K562 (cell line): ENCODE measurements at regions not wholly inside any gene's neighbourhood (a gene's known extent, or its start where the extent isn't known, plus 50 kb on each side); places are given as distances from the start of the nearest gene placed in this dataset.
A peak's percentile ranks its signal among the peaks of the same experiment; 100 is the strongest.

Experiments used
- ADNP ChIP-seq: fragments of 200-800 bp; sonication (Bioruptor generic); IDR thresholded peaks from 2 replicates; pipeline ENCODE4 v1.6.1; 2016; ENCODE audit warnings: missing genetic modification characterization, missing compliant biosample characterization
- CXXC5 ChIP-seq: fragments of 250-450 bp; sonication (Bioruptor Pico); IDR thresholded peaks from 2 replicates; pipeline ENCODE4 v1.8.0; 2022; ENCODE audit warnings: inconsistent platforms, mild to moderate bottlenecking, moderate library complexity
- DDX20 ChIP-seq: fragments of 450-650 bp; IDR thresholded peaks from 2 replicates; pipeline ENCODE4 v1.6.1; 2016; ENCODE audit warnings: missing genetic modification characterization, low read depth, mild to moderate bottlenecking, missing compliant biosample characterization, moderate library complexity
- DLX4 ChIP-seq: fragments of 250-450 bp; sonication (Bioruptor Pico); IDR thresholded peaks from 2 replicates; pipeline ENCODE4 v1.6.1; 2021; ENCODE audit warnings: mild to moderate bottlenecking
- DPF2 ChIP-seq: fragments of 450-650 bp; IDR thresholded peaks from 2 replicates; pipeline ENCODE4 v1.6.1; 2016
- ELF2 ChIP-seq: fragments of 250-450 bp; sonication (Bioruptor Pico); IDR thresholded peaks from 2 replicates; pipeline ENCODE4 v1.5.0; 2021; ENCODE audit warnings: mild to moderate bottlenecking
- JUND ChIP-seq, 2 experiments: IDR thresholded peaks; 2 replicates in 1 of 2; 3 replicates in 1 of 2; pipeline ENCODE4 v1.6.1; 2011; ENCODE audit warnings: borderline replicate concordance in 2 of 2, low read depth in 2 of 2, low read length in 2 of 2, improper control_type of control experiment in 1 of 2, missing biosample characterization in 1 of 2, missing genetic modification characterization in 1 of 2, missing genetic modification reagents in 1 of 2
- KAT2B ChIP-seq: IDR thresholded peaks from one replicate; pipeline ENCODE4 v1.6.1; 2012; ENCODE audit warnings: low read depth, mild to moderate bottlenecking, control low read depth, inconsistent platforms, low read length, moderate library complexity
- KHSRP ChIP-seq: fragments of 450-650 bp; IDR thresholded peaks from 2 replicates; pipeline ENCODE4 v1.6.1; 2017
- KLF13 ChIP-seq: fragments of 450-650 bp; IDR thresholded peaks from 2 replicates; pipeline ENCODE4 v1.6.1; 2016; ENCODE audit warnings: missing genetic modification characterization, low read depth, mild to moderate bottlenecking, missing compliant biosample characterization, moderate library complexity, borderline replicate concordance
- MBD1 ChIP-seq: fragments of 250-450 bp; sonication (Bioruptor Pico); IDR thresholded peaks from 2 replicates; pipeline ENCODE4 v1.8.0; 2022; ENCODE audit warnings: inconsistent platforms
- MBD2 ChIP-seq: sonication (generic); IDR thresholded peaks from 2 replicates; pipeline ENCODE4 v1.6.1; 2016; ENCODE audit warnings: low read depth, borderline replicate concordance
- POLR3A ChIP-seq: IDR thresholded peaks from 2 replicates; pipeline ENCODE4 v1.6.1; 2011; ENCODE audit warnings: borderline replicate concordance, mild to moderate bottlenecking, moderate library complexity; ENCODE audit not compliant: insufficient read length, insufficient read depth; ENCODE audit errors: extremely low read depth
- SETDB1 ChIP-seq: IDR thresholded peaks from one replicate; pipeline ENCODE4 v1.6.1; 2012; ENCODE audit warnings: low read length, control low read depth, inconsistent platforms
- SRSF9 ChIP-seq: fragments of 200-400 bp; formaldehyde crosslinking; IDR thresholded peaks from 2 replicates; pipeline ENCODE4 v1.6.1; 2017; ENCODE audit warnings: low read depth, low read length, borderline replicate concordance
- TAF15 ChIP-seq: fragments of 200-400 bp; formaldehyde crosslinking; IDR thresholded peaks from 2 replicates; pipeline ENCODE4 v1.6.1; 2017; ENCODE audit warnings: mild to moderate bottlenecking, low read depth, low read length, moderate library complexity
- THRB ChIP-seq: fragments of 450-650 bp; formaldehyde crosslinking; conservative IDR thresholded peaks from 2 replicates; pipeline ENCODE4 v1.4.0; 2022; ENCODE audit warnings: mild to moderate bottlenecking, missing genetic modification characterization
- ZC3H4 ChIP-seq: sonication (generic); formaldehyde crosslinking; IDR thresholded peaks from 2 replicates; pipeline ENCODE4 v1.9.0; 2021; ENCODE audit warnings: missing genetic modification reagents, borderline replicate concordance
- ZNF121 ChIP-seq: sonication (generic); formaldehyde crosslinking; conservative IDR thresholded peaks from 2 replicates; pipeline ENCODE4 v1.8.0; 2022; ENCODE audit warnings: missing genetic modification reagents
- ZNF23 ChIP-seq: fragments of 250-450 bp; sonication (Bioruptor Pico); IDR thresholded peaks from 2 replicates; pipeline ENCODE4 v1.4.0; 2020; ENCODE audit warnings: mild to moderate bottlenecking
- ZNF311 ChIP-seq: fragments of 250-450 bp; sonication (Bioruptor Pico); IDR thresholded peaks from 2 replicates; pipeline ENCODE4 v1.4.0; 2020; ENCODE audit warnings: mild to moderate bottlenecking, moderate library complexity
- ZSCAN32 ChIP-seq: fragments of 450-650 bp; formaldehyde crosslinking; IDR thresholded peaks from 2 replicates; pipeline ENCODE4 v1.4.0; 2020; ENCODE audit warnings: mild to moderate bottlenecking, moderate library complexity
- TF ChIP-seq, protein P1 (sequence below): sonication (generic); formaldehyde crosslinking; IDR thresholded peaks from 2 replicates; pipeline ENCODE4 v1.8.0; 2022; ENCODE audit warnings: missing genetic modification reagents, mild to moderate bottlenecking, borderline replicate concordance
- TF ChIP-seq, protein P2 (sequence below): fragments of 450-650 bp; IDR thresholded peaks from 2 replicates; pipeline ENCODE4 v1.6.1; 2016

DNA sequence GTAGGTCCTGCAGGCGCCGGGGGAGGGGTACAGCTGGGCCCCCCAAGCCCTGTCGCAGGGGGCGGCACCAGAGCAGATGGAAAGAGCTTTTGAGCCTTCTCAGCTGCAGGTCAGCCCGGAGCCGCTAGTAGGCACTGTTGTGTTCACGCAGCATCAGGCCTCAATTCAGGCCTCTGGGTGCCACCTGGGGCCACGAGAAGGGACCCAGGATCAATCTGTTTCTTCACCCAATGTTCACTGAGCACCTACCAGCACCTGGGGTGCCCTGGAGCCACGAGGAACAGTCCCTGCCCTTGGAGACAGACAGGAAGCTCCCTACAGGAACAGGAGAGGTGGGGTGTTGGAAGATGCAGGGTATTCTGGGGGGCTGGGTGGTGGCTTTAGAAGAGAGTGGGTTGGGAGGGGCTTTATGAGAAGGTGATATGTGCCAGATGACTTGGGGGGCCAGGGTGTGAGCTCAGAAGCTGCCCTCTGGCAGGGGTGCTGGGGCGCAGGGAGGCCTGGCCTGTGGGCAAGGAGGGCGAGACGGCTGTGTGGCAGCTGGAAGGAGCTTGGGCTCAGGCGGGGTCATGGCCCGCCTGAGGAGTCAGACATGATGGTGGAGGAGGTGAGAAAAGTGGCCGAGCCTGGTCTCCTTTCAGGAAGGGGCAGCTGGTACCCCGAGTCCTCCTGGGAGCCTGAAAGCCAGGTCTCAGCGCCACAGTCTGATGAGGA is 121.9 kb upstream of the GSE1 start (continued):
- TF ChIP-seq, protein P1, sequence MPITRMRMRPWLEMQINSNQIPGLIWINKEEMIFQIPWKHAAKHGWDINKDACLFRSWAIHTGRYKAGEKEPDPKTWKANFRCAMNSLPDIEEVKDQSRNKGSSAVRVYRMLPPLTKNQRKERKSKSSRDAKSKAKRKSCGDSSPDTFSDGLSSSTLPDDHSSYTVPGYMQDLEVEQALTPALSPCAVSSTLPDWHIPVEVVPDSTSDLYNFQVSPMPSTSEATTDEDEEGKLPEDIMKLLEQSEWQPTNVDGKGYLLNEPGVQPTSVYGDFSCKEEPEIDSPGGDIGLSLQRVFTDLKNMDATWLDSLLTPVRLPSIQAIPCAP (CRISPR knock-in tag), result no peak
- TF ChIP-seq DDX20 (tag) (no peak), POLR3A (no peak), SRSF9 (no peak), ZSCAN32 (CRISPR knock-in tag) (no peak), THRB (0 out of 2 replicates have a peak, but pooled peaks have one; percentile 27), KLF13 (tag) (0 out of 2 replicates have a peak, but pooled peaks have one; percentile 43), SETDB1 (no peak), DLX4 (CRISPR knock-in tag) (no peak), ZNF23 (CRISPR knock-in tag) (no peak), CXXC5 (peak; percentile 24; the same call in 1 of the 2 replicates), MBD2 (no peak), KHSRP (no peak), ELF2 (CRISPR knock-in tag) (no peak), DPF2 (no peak), ZC3H4 (CRISPR knock-in tag) (no peak), JUND (IDR thresholded peaks at IDR 0.05; ENCODE audit: borderline replicate concordance, low read depth, low read length) (0 out of 2 replicates have a peak, but pooled peaks have one; percentile 42), JUND (tag; IDR thresholded peaks at IDR 0.05; ENCODE audit: borderline replicate concordance, low read depth, low read length) (no peak; the same call in 2 of the 3 replicates), MBD1 (no peak), TAF15 (no peak), ADNP (tag) (no peak), ZNF121 (CRISPR knock-in tag) (no peak), KAT2B (no peak), ZNF311 (CRISPR knock-in tag) (no peak)
- TF ChIP-seq, protein P2, sequence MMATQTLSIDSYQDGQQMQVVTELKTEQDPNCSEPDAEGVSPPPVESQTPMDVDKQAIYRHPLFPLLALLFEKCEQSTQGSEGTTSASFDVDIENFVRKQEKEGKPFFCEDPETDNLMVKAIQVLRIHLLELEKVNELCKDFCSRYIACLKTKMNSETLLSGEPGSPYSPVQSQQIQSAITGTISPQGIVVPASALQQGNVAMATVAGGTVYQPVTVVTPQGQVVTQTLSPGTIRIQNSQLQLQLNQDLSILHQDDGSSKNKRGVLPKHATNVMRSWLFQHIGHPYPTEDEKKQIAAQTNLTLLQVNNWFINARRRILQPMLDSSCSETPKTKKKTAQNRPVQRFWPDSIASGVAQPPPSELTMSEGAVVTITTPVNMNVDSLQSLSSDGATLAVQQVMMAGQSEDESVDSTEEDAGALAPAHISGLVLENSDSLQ, result no peak
